ENCODE measurements at regions not wholly inside any gene's neighbourhood (a gene's known extent, or its start where the extent isn't known, plus 50 kb on each side); places are given as distances from the start of the nearest gene placed in this dataset.

GRCh38 chr18:27899893-27900292, 277.0 kb downstream of the CDH2 start:
- DNase-seq (ENCODE audit: low read depth), result no peak

GRCh38 chr18:27894746-27895145, 282.2 kb downstream of the CDH2 start:
- DNase-seq (ENCODE audit: low read depth), result no peak

DNA sequence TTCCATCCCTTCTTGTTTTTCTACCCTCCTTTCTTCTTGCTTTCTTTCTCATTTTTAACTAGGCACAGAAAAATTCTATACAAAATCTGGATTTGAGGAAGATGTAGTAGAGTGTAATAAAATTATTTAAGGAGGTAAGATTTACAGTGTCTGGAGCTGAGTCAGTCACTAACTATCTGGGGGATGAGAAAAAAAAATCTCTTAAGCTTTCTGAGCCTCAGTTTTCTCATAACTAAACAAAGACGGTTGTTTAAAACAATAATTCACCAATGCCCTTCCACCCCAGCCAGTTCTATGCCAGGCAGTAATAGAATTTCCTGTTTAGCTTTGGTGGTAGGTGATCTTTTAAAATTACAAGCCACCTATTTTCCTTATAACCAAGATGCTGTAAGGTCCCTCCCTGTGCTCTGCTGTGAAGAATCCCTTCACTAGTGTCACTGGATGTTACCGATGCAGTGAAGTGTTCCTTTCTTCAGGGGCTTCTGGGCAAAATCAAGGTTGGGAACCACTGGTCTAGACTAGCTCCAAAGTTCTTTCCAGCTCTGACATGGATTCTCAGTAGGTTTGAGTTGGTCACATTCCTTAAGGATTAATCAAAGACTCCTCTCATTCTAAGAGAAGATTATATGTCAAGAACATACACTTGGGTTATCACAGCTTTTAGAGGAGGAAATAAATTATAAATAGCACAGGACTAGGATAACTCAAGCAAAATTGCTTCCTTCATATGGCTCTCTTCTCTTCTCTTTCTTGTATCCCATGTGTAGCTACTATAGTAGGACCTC, 289.0 kb downstream of the CDH2 start:
- peak; percentile 73 for DNase-seq (ENCODE audit: low read depth)

DNA sequence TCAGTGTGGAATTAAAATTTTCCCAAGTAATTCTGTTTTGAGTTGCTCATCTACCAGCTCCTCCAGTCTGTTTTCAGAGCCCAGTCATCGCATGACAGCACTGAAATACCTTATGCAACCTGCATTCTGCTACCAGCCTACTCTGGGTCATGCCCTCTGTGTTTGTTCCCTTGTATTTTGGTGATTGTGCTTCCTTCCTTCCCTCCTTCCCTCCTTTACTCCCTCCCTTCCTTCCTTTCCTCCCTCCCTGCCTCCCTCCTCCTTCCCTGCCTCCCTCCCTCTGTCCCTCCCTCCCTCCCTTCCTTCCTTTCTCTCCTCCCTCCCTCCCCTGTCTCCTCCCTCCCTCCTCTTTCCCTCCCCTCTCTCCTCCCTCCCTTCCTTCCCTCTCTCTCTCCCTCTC, 289.6 kb downstream of the CDH2 start:
- peak; percentile 54 for DNase-seq (ENCODE audit: low read depth)

DNA sequence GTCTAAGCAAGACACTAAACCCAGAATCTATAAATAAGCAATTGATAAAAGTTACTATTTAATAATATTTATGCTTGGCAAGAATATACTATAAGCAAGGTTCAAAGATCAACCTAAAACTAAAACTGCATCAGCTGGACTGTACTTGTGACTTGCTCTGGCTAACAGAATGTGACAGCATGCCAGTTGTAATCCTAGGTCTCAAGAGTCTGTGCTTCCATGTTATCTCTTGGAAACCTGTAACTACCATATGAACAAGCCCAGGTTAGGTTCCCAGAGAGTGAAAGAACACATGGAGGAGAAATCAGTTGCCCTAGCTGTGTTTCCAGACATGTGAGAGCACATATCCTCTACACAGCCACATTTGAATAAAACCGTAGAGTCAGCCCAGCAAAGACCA, 297.4 kb downstream of the CDH2 start:
- DNase-seq (ENCODE audit: low read depth), result no peak

DNA sequence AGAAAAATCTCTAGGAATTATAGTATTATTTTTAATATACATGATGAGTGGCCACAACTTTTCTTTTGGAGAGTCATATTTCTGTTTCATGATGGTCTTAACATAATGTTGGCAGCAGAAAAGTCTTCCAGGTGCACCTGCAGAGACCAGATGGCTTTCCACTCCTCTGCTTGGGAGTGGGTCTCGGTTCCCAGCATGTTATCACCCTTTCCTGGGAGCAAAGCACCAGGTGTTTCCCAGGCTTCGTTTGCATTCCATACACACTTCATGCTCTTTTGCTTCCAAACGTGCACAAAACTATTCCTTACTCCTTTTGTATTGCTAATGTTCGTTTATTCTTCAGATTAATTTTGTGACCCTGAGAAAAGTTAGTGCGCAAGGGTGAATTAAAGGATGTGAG, 305.2 kb downstream of the CDH2 start:
- DNase-seq (ENCODE audit: low read depth), result no peak

DNA sequence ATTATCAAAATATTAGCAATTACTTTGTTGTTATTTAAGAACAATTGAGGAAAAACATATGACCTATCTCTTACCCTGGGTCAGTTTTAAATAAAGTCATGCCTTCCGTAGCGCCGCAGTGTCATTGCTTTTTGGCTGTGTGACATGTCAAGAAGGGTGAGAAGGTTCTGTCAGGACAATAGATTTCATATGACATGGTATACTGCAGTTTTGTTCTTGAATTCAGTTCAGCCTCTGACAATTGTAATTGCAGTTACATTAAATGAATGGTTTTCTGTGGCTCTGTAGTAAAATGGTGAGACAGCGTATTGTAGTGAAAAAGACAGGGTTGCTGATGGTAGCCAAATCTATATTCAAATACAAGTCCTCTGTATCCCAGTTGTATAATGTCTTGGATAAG, 307.2 kb downstream of the CDH2 start:
- no peak for DNase-seq (ENCODE audit: low read depth)

- no peak for DNase-seq (ENCODE audit: low read depth)
Measured at GRCh38 chr18:27865431-27865830, 311.5 kb downstream of the CDH2 start.

GRCh38 chr18:27863780-27864430, 313.0 kb downstream of the CDH2 start:
- DNase-seq (ENCODE audit: low read depth), result no peak

DNA sequence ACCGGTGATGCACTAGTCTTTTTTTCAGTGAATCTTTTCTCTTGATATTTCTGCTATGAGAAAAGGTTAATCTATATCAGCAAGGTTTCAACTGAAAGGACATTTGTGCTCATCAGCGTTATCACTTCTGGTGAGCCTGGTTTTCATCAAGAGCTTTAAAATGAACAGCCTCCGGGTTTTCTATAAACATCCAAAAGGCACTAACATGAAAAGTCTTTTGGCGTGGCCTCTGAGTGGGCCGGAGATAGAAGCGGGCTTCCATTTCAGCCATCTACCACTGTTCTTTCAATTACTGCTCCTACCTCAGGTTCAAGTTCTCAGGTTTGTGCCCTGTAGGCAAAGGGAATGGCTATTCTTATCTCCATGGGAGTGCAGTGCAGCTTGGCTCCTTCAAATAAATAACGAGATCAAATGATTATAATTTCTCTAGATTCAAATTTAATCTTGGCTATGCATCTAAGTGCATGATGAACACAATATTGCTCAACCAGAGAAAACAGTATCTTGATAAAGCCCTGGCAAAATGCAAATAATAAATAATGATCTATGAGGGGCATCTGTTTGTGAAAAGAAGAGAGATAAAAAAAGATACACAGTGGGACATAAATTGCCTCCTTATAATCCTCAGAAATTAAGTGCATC, 314.8 kb downstream of the CDH2 start:
- no peak for DNase-seq (ENCODE audit: low read depth)

GRCh38 chr18:27861539-27861938, 315.4 kb downstream of the CDH2 start:
- DNase-seq (ENCODE audit: low read depth), result no peak

DNA sequence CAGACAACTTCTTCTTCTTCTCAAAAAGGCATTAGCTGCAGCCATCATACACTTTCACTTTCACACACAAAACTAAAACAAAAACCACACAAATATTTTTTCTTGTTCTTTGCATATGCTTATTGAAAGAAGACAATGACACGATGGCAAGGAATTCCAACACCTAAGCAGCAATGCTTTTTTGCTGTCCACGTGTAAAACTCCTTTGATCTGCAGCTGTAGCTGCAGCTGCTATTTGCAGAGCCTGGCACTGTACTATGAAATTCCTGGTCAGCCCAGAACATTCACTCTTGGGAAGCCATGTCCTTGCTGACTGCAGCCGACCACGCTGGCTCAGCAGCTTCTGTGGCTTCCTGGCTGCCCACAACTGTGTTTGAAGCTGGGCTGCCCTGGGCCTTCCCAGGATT, 316.2 kb downstream of the CDH2 start:
- DNase-seq (ENCODE audit: low read depth), result peak; percentile 54

DNA sequence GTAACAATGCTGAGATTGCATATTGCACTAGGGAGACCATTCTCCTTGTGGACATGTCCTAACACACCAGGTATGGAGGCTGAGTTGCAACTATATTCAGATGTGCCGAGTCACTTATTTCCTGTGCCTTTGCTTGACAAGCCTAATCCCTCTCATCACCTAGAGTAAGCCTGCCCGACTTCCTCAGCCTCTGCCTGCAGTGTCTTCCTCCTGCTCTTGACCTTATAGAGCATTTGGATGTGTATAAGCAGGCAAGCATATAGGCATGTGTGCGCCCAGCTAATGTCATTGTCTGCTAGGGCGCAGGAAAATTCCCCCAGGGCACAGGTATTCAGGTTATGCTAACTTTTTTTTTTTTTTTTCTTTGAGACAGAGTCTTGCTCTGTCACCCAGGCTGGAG, 316.9 kb downstream of the CDH2 start:
- DNase-seq (ENCODE audit: low read depth), result no peak

DNA sequence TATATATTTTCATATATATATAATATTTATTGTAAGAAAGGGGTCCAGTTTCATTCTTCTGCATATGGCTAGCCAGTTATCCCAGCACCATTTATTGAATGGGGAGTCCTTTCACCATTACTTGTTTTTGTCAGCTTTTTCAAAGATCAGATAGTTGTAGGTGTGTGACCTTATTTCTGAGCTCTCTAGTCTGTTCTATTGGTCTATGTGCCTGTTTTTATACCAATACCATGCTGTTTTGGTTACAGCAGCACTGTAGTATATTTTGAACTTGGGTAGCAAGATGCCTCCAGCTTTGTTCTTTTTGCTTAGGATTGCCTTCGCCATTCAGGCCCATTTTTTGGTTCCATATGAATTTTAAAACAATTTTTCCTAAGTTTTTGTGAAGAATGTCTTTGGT, 320.1 kb downstream of the CDH2 start:
- DNase-seq (ENCODE audit: low read depth), result no peak

GRCh38 chr18:27855486-27855885, 321.4 kb downstream of the CDH2 start:
- DNase-seq (ENCODE audit: low read depth), result no peak

GRCh38 chr18:27854631-27855030, 322.3 kb downstream of the CDH2 start:
- no peak for DNase-seq (ENCODE audit: low read depth)

DNA sequence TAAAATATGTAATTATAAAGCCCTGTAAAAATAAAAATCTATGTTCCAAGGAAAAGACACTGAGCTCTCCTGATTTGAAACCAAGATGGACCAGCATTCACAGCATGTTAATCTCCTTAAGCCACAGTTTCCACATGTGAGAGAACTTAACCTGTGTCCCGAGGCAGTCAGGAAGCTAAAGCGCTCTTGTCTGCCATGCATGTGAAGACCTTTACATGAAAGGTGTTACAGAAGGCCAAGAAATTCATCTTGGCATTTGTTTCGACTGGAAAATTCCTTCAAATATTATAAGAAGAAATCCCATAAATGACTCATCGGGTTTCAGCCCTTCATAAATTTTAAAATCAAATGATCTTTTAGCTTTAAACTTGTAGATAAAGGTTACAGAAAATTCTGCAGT, 328.6 kb downstream of the CDH2 start:
- DNase-seq (ENCODE audit: low read depth), result no peak

DNA sequence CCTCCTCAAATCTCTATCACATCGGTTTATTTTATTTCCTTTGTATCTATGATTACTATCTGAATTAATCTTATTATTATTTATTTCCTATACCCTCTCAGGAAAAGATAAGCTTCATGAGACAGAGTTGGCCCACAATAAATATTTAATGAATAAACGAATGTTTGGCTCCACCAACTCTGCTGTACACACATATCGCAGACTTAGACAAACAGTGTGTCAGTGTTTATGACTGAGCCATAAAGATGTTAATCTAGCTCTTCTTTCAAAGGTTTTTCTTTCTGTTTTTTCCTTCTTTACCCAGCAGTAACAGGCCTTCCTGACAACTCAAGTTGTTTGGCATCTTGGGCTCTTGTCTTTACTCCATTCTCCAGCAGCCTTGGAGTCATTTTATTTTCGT, 329.5 kb downstream of the CDH2 start:
- peak; percentile 32 for DNase-seq (ENCODE audit: low read depth)

GRCh38 chr18:27845897-27846296, 331.0 kb downstream of the CDH2 start:
- peak; percentile 44 for DNase-seq (ENCODE audit: low read depth)

DNA sequence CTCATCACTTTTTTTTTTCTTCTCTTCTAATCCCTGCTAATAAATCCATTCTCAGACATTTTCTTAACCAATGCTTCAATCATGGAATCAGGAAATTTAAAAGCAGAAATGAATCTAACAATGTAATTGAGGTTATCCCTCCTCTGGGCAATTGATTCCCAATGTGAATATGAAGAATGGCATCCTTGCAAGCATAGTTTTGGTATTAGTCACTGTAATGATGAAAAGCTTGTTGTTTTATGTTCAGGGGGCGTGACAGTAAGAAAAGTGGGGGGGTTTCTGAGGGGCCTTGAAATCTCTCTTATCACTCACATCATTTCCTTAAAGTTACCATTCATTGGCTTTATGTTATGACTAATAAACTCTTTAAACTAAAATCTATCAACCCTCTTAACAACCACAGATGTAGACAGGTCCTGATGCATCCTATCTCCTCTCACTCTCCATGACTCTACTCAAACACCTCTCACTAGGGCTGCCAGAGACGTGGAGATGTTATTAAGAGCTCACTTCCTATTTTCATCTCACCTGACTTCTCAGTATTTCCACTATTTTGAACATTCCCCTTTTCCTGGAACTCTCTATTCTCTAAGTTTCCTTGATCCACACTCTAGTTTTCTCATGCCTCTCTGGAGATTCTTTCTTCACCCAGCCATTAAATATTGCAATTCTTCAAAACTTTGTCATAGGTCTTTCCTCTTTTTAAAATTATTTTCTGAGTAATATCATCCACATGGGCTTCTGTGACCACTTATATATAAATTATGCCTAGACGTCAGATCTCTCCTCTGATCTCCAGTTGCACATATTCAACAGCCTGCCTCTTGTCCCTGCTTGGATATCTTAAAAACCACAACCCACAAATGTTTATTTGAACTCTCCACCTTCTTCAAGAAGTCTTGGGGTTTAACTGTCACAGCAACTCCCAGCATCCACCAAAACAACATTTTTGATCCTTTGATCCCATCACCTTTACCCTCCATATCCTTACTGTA, 332.9 kb downstream of the CDH2 start:
- peak; percentile 86 for DNase-seq (ENCODE audit: low read depth)

GRCh38 chr18:27839141-27839540, 337.8 kb downstream of the CDH2 start:
- DNase-seq (ENCODE audit: low read depth), result peak; percentile 93

DNA sequence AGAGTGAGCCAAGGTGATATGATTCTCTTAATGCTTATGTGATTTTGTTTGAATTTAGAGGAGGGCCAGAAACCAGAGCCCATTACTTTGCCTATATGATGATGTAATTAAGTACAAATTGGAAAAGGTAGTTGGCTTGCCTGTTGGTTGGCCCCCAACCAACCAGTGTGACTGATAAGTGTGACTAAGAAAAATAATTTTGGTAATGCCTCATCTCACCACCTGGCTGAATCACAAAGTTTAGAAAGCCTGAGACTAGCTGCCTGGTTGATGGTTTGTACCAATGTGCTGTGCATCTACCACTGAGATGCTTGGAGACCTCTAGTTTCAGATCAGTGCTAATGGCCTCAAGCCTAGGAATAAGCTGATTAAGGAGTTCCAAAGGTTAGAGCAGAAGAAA, 338.7 kb downstream of the CDH2 start:
- DNase-seq (ENCODE audit: low read depth), result peak; percentile 7
